Lung microvascular endothelial cell (primary cell): ENCODE measurements at regions not wholly inside any gene's neighbourhood (a gene's known extent, or its start where the extent isn't known, plus 50 kb on each side); places are given as distances from the start of the nearest gene placed in this dataset.

Experiments used
- DNase-seq, 2 donors: peaks; one replicate each; pipeline versions ENCODE4 v3.0.0 to v3.0.0-alpha.2; 2010; ENCODE audit warnings: low read depth in 2 of 2

DNA sequence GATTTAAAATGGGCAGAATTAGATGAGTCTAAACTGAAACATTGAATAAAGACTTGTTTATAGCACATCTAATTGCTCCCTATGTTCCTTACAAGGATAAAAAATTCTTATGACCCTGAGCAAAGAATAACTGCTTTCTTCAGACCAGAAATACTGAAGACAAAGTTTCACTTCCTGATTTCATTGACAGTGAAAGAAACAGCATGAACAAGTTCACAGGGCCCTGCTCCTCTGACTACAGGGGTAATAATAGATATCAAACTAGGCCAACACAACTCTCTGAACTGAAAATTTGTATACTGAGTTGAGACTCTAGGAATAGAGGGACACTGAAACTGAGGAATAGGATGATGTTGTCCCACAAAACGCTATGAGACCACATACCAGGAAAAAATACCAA, 1383.3 kb upstream of the CDH2 start:
- DNase-seq, result no peak

GRCh38 chr18:29556070-29556469, 1379.1 kb upstream of the CDH2 start:
- no peak for DNase-seq

- no peak for DNase-seq
These were observed 1372.8 kb upstream of the CDH2 start for GRCh38 chr18:29549759-29550158.

DNA sequence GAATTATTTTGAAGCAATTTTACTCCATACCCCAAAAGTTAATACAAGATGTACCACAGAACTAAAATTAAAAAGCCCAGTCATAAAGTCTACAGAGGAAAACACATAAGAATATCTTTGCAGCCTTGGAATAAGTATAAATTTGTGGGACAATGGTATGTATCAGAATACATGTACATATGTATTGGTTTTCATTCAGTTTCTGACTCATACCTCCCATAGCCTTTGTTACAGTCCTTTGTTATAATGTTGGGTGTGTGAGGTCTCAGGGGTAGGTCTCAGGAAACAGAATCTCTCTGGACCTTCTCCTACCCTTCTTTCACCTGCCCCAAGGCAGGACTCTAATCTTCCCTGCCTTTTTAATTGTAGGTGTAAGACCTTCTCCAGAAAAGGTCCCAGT, 1370.7 kb upstream of the CDH2 start:
- no peak for DNase-seq

GRCh38 chr18:29540548-29540947, 1363.6 kb upstream of the CDH2 start:
- DNase-seq, result no peak

DNA sequence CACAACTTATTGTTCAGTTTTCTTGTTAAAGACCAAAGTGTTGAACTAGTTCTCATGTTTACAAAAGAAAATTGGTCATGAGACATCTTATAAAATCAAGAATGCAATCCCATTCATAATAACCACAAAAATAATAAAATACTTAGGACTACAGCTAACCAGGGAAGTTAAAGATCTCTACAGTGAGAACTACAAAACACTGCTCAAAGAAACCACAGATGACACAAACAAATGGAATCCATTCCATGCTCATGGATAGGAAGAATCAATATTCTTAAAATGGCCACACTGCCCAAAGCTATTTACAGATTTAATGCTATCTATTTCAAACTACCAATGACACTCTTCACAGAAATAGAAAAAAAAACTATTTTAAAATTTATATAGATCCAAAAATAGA, 1354.8 kb upstream of the CDH2 start:
- no peak for DNase-seq

GRCh38 chr18:29523371-29523770, 1346.4 kb upstream of the CDH2 start:
- no peak for DNase-seq

DNA sequence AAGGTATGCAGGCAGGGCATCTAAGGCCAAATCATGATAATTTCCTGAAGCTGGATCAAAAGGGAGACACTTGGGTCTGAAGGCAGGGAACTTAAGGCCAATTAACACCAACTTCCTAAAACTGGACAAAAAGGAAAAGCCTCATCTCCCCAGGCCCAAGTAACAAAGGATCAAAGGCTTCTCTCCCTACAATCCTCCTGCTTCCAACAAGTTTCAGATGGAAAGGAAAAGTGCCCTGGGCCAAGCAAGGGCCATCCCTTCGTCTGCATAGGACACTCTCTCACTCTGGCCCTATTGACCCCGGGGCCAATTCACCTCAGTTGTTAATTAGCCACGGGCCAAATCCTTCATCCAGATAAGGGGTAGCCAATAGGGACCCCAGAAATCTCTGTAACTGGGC, 1335.8 kb upstream of the CDH2 start:
- DNase-seq, result no peak

- no peak for DNase-seq
These were observed 1335.3 kb upstream of the CDH2 start for GRCh38 chr18:29512203-29512602.

DNA sequence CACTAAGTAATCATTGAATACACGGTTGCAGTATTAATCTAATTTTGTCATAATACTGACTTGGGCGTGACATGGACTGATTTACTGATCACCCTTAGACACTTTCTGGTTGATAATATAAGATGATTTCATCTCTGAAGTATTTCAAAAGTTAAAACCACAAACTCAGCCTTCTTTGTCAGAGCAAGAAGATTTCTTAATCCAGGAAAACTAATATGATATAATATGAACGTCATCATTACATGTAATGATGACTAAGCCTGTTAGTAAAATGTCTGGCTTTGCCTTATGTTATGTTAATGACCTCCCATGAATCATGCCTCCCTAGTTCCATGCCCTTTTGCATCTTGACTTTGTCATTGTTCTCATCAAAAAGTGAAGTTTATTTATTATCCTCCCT, 1325.0 kb upstream of the CDH2 start:
- peak in 1 of 2 donors; percentile 1 for DNase-seq

DNA sequence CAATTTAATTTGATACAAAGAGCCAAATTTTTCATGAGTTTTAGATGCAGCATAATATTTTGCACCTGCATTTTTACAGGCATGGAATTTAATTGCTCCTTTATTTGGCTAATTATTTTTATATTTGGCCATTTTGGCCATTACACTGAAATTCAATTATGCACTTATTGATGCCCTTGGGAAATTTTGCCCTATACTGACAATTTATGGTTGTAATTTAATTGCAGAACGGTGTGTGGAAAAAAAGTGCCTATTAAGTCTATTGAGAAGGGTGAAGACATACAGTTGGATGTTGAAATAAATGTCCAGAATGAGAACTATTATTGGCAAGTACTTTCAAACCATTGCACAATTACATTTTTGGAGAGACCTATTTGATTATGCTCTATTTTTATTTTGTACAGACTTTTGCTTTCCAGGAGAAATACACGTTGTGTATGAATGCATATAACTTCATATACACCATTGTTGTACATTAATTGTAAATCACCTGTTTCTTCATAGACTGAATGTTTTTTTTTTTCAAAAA, 1319.3 kb upstream of the CDH2 start:
- DNase-seq, result no peak

DNA sequence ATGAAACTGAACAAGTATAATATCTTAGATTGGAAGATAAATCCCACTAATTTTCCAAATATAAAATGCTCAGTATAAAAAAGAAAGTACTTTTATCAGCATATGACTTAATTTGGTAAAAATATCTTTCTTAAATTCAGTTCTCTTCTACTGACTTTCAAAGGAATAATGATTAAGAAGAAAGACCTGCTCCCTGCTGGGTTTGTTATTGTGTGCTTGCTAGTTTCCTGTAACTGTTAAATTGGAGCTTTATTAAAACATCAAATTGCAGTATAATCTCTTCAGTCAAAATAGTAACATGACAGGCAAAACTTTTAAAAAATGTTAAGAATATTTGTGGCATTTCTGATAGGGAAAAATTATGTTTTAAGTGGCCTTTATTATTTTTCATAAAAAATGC, 1317.4 kb upstream of the CDH2 start:
- no peak for DNase-seq

- DNase-seq, result no peak
These were observed 1315.0 kb upstream of the CDH2 start for GRCh38 chr18:29491907-29492306.

- DNase-seq, result no peak
These were observed 1311.7 kb upstream of the CDH2 start for GRCh38 chr18:29488617-29489016.

DNA sequence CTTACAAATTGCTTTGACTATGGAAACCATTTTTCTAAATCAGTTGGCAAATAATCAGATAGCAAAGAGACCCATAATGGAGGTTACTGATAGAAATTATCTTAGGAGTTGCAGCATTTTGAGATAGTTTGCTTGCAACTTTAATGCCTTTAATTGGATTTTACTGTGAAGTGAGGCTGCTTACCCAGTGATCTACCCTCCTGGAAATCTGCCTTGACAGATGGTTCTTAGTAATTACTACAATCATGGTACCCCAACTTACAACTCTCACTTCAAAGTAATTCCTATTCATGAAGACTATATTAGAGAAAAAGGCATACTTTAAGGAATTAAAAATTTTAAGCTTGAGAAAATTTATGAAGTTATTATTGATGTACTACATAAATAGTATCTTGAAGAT, 1288.6 kb upstream of the CDH2 start:
- DNase-seq, result no peak

DNA sequence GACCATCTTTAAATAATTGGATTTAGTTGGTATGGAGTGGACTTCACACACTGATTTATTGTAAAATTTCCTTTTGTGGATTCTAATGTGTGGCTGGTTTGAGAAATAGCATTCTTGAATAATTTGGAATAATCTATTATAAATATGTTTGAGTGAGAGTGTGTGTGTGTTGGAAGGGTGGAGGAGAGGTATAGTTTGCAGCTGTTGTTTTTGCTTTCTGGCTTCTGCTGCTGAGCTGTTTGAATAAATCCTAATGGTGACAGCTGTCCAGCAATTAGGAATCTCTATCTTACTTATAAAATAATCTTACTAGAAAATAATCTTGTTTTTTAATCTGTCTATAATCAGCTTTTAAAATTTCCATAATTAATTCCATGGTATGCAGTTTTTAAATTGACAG, 1283.0 kb upstream of the CDH2 start:
- DNase-seq, result no peak

- DNase-seq, result no peak
These were observed 1280.5 kb upstream of the CDH2 start for GRCh38 chr18:29457316-29457889.

DNA sequence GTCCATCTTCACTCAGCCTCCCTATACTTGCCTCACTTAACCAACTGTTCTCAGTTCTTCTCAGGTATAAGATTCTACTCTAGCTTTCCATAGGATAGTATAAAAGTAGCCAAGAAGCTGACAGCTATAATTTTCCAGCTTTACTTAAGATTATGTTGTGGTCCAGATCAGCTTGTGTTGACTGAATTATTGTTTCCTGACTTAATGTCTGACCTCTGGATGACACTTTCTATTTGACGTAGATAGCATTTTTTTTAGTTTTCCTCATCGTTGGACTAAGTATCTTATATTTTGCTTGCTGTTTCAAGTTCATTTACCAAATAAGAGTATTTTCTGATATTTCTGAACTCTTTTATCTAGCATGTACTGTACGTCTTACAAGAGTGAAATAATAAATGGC, 1272.5 kb upstream of the CDH2 start:
- DNase-seq, result no peak

DNA sequence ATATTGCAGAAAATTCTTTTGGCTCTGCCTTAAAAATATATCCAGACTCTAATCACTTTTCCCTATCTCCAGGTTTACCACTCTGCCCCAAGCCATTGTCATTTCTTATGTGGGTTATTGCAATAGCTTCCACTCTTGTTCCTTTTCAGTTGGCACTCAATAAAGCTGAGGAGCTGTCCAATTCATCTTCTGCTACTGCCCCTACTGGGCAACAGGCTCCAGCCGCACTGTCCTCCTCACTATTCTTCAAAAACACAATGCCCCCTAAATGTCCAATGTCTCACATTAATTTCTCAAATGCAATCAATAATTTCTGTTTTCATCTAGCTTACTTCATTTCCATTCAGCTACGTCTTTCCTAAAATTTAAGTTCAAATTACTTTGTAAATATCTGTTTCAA, 1262.5 kb upstream of the CDH2 start:
- no peak for DNase-seq

DNA sequence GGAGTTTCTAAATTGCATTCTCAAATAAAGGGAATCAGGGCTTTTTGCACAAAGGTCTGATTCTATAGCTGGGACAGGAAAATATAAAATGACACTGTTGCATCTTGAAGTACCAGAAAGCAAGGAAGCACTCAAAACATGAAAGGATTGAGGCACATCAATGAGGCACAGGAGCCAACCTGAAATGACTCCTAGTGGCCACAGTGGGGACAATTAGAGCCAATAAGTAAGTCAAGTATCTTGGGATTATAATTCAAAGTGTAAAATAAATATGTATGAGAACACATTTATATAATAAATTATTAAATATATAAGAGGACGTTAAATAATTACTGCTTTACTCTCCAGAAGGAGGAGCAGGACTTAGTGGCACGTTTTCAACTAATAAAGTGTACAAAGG, 1259.5 kb upstream of the CDH2 start:
- DNase-seq, result peak in 1 of 2 donors; percentile 1

- no peak for DNase-seq
These were observed 1257.7 kb upstream of the CDH2 start for GRCh38 chr18:29434650-29435049.

GRCh38 chr18:29430416-29430815, 1253.5 kb upstream of the CDH2 start:
- no peak for DNase-seq

DNA sequence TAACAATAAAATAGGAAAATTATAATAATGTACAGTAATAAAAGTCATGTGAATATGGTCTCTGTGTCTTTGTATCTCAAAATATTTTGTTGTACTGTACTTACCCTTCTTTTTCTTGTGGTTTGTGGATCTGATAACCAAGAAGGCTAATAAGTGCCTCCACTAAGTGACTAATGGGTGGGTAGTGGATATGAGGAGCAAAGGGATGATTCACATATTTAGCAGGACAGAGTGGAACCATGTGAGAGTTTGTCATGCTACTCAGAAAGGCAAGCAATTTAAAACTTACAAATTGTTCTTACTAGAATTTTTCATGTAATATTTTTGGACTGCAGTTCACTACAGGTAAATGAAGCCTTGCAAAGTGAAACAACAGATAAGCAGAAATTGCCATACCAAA, 1241.2 kb upstream of the CDH2 start:
- DNase-seq, result peak in 1 of 2 donors; percentile 2

- DNase-seq, result no peak
These were observed 1230.1 kb upstream of the CDH2 start for GRCh38 chr18:29406996-29407395.
